Endothelial cell (in vitro differentiated cells): ENCODE measurements at regions not wholly inside any gene's neighbourhood (a gene's known extent, or its start where the extent isn't known, plus 50 kb on each side); places are given as distances from the start of the nearest gene placed in this dataset.

ENCODE experiments used
- DNase-seq: peaks from one replicate; pipeline ENCODE4 v3.0.0; 2021; ENCODE audit warnings: low spot score
- H3K27ac Mint-ChIP-seq: one replicate; pipeline ENCODE4 v1.8.0; 2021; ENCODE audit warnings: mixed read lengths, inconsistent platforms; ENCODE audit not compliant: unreplicated experiment
- H3K27me3 Mint-ChIP-seq: one replicate; pipeline ENCODE4 v1.8.0; 2021; ENCODE audit warnings: mild to moderate bottlenecking, moderate library complexity, mixed read lengths, inconsistent platforms; ENCODE audit not compliant: unreplicated experiment
- H3K36me3 Mint-ChIP-seq: one replicate; pipeline ENCODE4 v1.8.0; 2021; ENCODE audit warnings: mild to moderate bottlenecking, low read depth, mixed read lengths, inconsistent platforms; ENCODE audit not compliant: unreplicated experiment
- H3K4me1 Mint-ChIP-seq: one replicate; pipeline ENCODE4 v1.8.0; 2021; ENCODE audit warnings: mild to moderate bottlenecking, mixed read lengths, inconsistent platforms; ENCODE audit not compliant: unreplicated experiment
- H3K4me3 Mint-ChIP-seq: one replicate; pipeline ENCODE4 v1.8.0; 2021; ENCODE audit warnings: mild to moderate bottlenecking, mixed read lengths, inconsistent platforms; ENCODE audit not compliant: unreplicated experiment
- H3K9me3 Mint-ChIP-seq: one replicate; pipeline ENCODE4 v1.8.0; 2021; ENCODE audit warnings: mixed read lengths, inconsistent platforms; ENCODE audit not compliant: unreplicated experiment
- CTCF ChIP-seq: fragments of 200-600 bp; sonication (generic); IDR thresholded peaks from one replicate; pipeline ENCODE4 v1.5.0; 2021; ENCODE audit warnings: antibody characterized with exemption; ENCODE audit not compliant: unreplicated experiment

- Mint-ChIP-seq H3K36me3 (no peaks in the 10 kb centered on the region), H3K27me3 (no peaks in the 10 kb centered on the region), H3K4me1 (peaks cover 6% of the 10 kb centered on the region), H3K4me3 (no peak overlapping the region), H3K9me3 (no peaks in the 10 kb centered on the region), H3K27ac (no peak overlapping the region)
- DNase-seq, result no peak
- no peak for TF ChIP-seq CTCF
Observed at GRCh38 chr11:134640536-134640935, 228.5 kb upstream of the B3GAT1 start.

GRCh38 chr11:134639586-134640330 is 227.7 kb upstream of the B3GAT1 start:
- H3K27me3 Mint-ChIP-seq, result no peaks in the 10 kb centered on the region
- no peak overlapping the region for H3K27ac Mint-ChIP-seq
- no peak for TF ChIP-seq CTCF
- H3K36me3 Mint-ChIP-seq, result no peaks in the 10 kb centered on the region
- peaks cover 6% of the 10 kb centered on the region for H3K4me1 Mint-ChIP-seq
- H3K9me3 Mint-ChIP-seq, result no peaks in the 10 kb centered on the region
- DNase-seq, result no peak
- H3K4me3 Mint-ChIP-seq, result no peak overlapping the region

GRCh38 chr11:134638796-134639430 is 226.9 kb upstream of the B3GAT1 start:
- Mint-ChIP-seq H3K9me3 (no peaks in the 10 kb centered on the region), H3K4me3 (no peak overlapping the region), H3K27ac (no peak overlapping the region), H3K27me3 (no peaks in the 10 kb centered on the region), H3K4me1 (peaks cover 6% of the 10 kb centered on the region), H3K36me3 (no peaks in the 10 kb centered on the region)
- no peak for DNase-seq
- TF ChIP-seq CTCF, result no peak

- H3K9me3 Mint-ChIP-seq, result no peaks in the 10 kb centered on the region
- no peaks in the 10 kb centered on the region for H3K4me1 Mint-ChIP-seq
- no peak overlapping the region for H3K27ac Mint-ChIP-seq
- no peak for TF ChIP-seq CTCF
- no peaks in the 10 kb centered on the region for H3K27me3 Mint-ChIP-seq
- no peaks in the 10 kb centered on the region for H3K36me3 Mint-ChIP-seq
- DNase-seq, result no peak
- no peak overlapping the region for H3K4me3 Mint-ChIP-seq
Observed at GRCh38 chr11:134637091-134638015, 225.3 kb upstream of the B3GAT1 start.
